GM10266 (cell line): ENCODE measurements at regions not wholly inside any gene's neighbourhood (a gene's known extent, or its start where the extent isn't known, plus 50 kb on each side); places are given as distances from the start of the nearest gene placed in this dataset.

ENCODE experiments used
- DNase-seq: peaks from one replicate; pipeline ENCODE4 v3.0.0; 2012; ENCODE audit errors: extremely low spot score
- TF ChIP-seq, protein P1 (sequence below): IDR thresholded peaks from 2 replicates; pipeline ENCODE4 v1.5.1; 2012; ENCODE audit warnings: mild to moderate bottlenecking, low read depth; ENCODE audit not compliant: control insufficient read depth, insufficient read depth; ENCODE audit errors: missing control alignments

DNA sequence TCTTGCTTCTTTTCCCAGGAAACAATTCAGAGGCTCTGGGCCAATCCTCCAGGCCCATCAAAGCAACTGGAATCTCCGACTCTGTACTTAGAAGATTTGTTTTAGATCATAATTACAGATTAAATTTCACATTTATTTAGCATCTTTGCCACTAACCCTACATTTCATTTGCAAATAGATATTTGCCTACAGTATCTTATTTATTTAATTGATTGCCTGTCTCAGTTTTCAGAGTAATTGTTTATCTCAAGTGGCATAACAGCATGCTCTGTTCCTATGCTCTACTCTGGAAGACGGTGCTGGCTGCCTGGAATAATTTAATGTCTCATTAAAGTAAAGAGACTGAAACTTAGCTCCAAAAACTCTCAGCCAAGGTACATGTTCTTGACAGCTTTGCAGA, 213.4 kb downstream of the HNMT start:
- TF ChIP-seq, protein P1, sequence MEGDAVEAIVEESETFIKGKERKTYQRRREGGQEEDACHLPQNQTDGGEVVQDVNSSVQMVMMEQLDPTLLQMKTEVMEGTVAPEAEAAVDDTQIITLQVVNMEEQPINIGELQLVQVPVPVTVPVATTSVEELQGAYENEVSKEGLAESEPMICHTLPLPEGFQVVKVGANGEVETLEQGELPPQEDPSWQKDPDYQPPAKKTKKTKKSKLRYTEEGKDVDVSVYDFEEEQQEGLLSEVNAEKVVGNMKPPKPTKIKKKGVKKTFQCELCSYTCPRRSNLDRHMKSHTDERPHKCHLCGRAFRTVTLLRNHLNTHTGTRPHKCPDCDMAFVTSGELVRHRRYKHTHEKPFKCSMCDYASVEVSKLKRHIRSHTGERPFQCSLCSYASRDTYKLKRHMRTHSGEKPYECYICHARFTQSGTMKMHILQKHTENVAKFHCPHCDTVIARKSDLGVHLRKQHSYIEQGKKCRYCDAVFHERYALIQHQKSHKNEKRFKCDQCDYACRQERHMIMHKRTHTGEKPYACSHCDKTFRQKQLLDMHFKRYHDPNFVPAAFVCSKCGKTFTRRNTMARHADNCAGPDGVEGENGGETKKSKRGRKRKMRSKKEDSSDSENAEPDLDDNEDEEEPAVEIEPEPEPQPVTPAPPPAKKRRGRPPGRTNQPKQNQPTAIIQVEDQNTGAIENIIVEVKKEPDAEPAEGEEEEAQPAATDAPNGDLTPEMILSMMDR = no peak
- no peak for DNase-seq

DNA sequence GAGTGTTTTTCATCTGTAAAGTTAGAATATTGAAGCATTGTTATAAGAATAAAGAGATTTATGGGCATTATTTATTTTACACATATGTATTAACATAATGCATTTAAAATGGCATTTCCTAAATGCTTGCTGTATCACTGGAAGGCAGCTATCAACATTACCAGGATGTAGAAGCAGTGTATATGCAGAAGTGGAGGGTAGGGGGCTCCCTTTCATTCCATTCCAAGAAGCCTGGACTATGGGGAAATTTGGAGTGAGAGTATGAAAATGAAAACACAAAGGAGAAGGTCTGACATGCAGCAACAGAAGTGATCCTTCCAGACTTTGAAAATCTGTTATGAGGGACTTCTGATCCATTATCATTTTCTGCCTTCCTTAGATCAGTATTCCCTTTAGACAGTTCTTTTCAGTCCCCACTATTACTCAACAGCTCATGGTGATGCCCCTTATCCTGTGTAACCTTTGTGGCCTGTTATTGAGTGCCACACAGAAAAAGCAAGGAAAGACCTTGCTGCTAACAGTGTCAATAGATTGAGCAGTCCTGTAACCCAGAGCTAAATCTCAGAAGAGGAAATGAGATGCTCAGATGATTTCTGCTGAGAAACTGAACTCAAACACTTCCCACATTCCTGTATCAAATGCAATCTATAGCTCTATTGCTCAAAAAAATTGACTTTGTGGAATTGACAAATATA, 216.6 kb downstream of the HNMT start:
- no peak for DNase-seq
- TF ChIP-seq, protein P1 = no peak

DNA sequence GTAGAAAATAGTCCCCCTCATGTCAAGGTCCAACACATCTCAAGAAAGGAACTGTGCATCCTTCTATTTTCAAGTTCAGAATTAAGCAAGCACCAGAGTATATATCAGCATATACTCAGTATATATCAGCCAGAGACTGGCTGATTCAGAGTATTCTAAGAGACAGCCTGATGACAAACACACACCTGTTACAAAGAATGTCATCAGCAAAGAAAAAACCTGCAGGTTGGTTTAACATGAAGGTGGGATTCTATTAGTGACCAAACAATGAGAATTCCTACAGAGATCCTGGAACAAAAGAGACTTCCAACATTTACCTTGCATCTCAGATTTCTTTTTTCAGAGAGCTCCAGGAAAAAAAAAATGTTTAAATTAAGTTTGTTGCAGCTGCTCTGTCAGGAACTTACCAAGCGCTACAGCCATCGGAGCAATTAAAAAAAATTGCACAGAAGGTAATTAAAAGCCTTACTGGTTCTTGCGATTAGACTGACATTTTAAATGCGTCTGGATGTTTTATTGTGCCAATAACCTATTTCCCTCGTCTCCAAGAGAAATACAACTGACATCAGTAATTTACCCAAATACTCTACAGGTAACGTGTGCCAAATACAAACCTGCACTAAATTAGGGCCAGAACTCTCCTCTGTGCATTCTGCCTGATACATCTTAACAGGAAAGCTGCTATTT, 218.1 kb downstream of the HNMT start:
- DNase-seq = no peak

DNA sequence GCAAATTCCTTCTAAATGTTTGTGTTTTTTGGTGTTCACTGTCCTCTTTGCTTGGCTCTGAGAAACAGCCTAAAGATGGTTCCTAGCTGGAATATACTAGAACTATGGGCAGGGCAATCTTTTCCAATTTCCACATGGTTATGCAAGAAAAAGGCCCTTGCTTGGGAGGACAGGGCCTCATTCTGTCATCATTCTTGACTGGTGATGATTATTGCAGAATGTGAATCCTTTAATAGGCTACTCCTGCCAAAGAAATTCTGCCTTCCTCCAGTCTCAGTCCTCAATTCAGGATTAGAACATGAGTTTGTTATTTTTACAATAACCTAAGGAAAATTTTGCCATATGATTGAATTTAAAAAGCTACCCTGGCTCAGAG, 218.7 kb downstream of the HNMT start:
- TF ChIP-seq, protein P1 = no peak
- no peak for DNase-seq

More for the DNA sequence above, 218.1 kb downstream of the HNMT start:
- TF ChIP-seq, protein P1 = no peak

DNA sequence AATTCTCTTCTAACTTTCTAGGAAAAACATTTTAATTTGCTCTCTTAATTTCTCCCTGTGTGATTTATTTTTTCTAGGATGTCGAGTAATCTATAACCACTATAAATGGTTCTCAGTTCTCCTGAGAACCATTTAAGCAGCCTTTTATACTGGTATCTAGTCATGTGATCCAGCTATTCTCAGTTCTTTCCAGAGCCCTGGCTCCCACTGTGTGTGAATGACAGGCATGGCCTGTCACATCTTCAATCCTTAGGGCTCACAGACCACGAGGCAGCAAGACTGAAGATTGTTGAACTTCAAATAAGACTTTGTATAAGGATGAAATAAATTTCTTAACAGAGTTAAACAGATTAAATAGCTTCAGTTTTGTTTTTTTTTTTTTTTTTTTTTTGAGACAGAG, 219.4 kb downstream of the HNMT start:
- TF ChIP-seq, protein P1 = no peak
- DNase-seq = no peak

DNA sequence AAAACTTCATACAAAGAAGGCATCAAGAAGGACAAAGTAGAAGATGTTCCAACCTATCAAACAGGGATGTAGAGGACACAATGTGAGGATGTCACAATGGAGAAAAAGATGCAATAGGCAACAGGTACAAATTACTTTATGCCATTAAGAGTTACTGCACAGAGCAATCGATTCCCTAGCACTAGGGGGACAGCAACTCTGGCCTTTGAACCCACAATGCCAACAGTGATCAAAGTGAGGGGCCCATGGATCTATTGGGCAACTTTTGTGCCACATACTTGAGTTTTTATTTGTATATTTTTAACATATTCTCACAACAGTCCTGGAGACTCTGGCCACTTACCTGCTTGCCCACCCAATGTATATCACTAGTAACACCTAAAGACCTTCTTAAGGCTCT, 220.2 kb downstream of the HNMT start:
- TF ChIP-seq, protein P1 = no peak

DNA sequence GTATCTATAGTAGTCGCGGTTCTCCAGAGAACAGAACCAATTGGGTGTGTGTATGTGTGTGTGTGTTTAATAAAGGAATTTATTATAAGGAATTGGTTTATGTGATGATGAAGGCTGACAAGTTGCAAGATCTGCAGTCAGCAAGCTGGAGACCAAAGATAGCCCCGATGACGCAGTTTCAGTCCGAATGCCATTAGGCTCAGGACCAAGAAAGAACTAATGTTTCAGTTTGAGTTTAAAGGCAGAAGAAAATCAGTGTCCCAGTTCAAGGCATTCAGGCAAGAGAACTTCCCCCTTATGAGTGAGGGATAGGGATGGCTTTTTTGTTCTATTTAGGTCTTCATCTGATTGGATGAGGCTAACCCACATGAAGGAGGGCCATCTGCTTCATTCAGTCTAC, 221.6 kb downstream of the HNMT start:
- TF ChIP-seq, protein P1 = no peak

More for the DNA sequence above, 220.2 kb downstream of the HNMT start:
- DNase-seq = no peak

More for the DNA sequence above, 221.6 kb downstream of the HNMT start:
- no peak for DNase-seq
